AG04449 (cell line): ENCODE measurements at regions not wholly inside any gene's neighbourhood (a gene's known extent, or its start where the extent isn't known, plus 50 kb on each side); places are given as distances from the start of the nearest gene placed in this dataset.

Experiments used
- CTCF ChIA-PET: fragments of 350-600 bp; formaldehyde crosslinking; extraction: SDS; loops from one replicate; lab custom pipeline; 2021; ENCODE audit warnings: antibody characterized with exemption; lab: Yijun Ruan, JAX
- POLR2A ChIA-PET: fragments of 400-600, 350-600 bp; formaldehyde crosslinking; extraction: SDS; loops from one replicate; lab custom pipeline; 2020; ENCODE audit warnings: antibody characterized with exemption, inconsistent platforms; lab: Yijun Ruan, JAX
- DNase-seq: peaks from one replicate; pipeline ENCODE4 v3.0.0-alpha.2; 2010; ENCODE audit warnings: low read depth, low spot score
- H3K4me3 ChIP-seq: 2 replicates; pipeline ENCODE4 v1.5.1; 2011; ENCODE audit warnings: low read depth, mild to moderate bottlenecking, control low read depth, low read length
- CTCF ChIP-seq: IDR thresholded peaks from one replicate; pipeline ENCODE4 v1.5.1; 2011; ENCODE audit warnings: mild to moderate bottlenecking, moderate library complexity, low read length, control low read depth, inconsistent platforms; ENCODE audit not compliant: insufficient read depth; ENCODE audit errors: missing control alignments

DNA sequence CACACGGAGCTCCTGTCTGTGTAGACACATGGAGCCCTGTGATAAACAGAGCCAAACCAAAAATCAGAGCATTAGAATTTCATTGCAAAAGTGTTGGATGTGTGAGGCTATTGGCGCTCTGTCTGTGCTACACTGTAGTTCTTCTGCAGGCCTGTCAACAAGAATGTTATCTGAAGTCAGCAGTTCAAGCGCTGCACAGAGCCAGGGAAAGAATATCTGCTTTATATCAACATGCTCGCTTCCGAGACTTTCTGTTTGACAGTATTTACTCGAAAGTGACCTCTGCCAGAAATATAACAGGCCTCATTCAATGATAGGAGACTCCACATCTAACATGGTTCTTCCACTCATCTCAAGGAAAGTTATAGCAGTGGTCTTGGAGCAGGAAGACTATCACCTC, 118.3 kb downstream of the CCER1 start:
- H3K4me3 ChIP-seq: no peak overlapping the region
- TF ChIP-seq CTCF: no peak
- CTCF ChIA-PET: interaction anchor here (2.0 kb wide), 1 partner anchor 17 kb away, joined by 6 read pairs; no protein-coding TSS in a partner anchor
- no peak for DNase-seq
- POLR2A ChIA-PET: no interaction called here

GRCh38 chr12:90833228-90833627, 121.7 kb downstream of the CCER1 start:
- no peak for TF ChIP-seq CTCF
- CTCF ChIA-PET: no interaction called here
- DNase-seq: no peak
- H3K4me3 ChIP-seq: no peak overlapping the region
- POLR2A ChIA-PET: no interaction called here

DNA sequence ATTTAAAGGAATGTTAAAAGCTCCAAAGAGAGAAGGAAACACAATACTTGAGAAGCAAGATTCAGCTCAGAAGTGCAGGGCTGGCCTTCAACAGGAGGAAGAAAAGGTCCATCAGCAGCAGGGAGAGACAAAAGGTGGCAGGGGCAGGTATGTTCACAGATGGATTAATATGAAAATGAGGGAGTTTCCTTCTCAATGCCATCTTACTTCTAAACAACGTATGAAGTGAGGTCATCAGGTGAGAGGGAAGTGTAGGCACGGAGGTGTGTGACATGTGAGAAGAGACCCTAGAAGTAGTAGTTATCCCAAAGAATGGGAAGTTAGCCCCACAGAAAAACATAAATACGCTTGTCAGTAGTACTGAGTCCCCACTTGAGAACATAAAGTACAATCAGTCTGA, 122.5 kb downstream of the CCER1 start:
- H3K4me3 ChIP-seq: no peak overlapping the region
- CTCF ChIA-PET: no interaction called here
- POLR2A ChIA-PET: no interaction called here
- TF ChIP-seq CTCF: no peak
- no peak for DNase-seq

- POLR2A ChIA-PET: no interaction called here
- CTCF ChIA-PET: no interaction called here
- TF ChIP-seq CTCF: no peak
- DNase-seq: no peak
- no peak overlapping the region for H3K4me3 ChIP-seq
Measured at GRCh38 chr12:90831712-90832111, 123.3 kb downstream of the CCER1 start.

GRCh38 chr12:90829044-90829443, 125.9 kb downstream of the CCER1 start:
- no peak overlapping the region for H3K4me3 ChIP-seq
- ChIA-PET CTCF (interaction anchor here (1.2 kb wide), 1 partner anchor 25 kb away, joined by 4 read pairs; no protein-coding TSS in a partner anchor), POLR2A (no interaction called here)
- no peak for DNase-seq
- TF ChIP-seq CTCF: no peak

- DNase-seq: no peak
- H3K4me3 ChIP-seq: no peak overlapping the region
- TF ChIP-seq CTCF: no peak
- ChIA-PET POLR2A (no interaction called here), CTCF (interaction anchor here (1.9 kb wide), 1 partner anchor 26 kb away, joined by 7 read pairs; no protein-coding TSS in a partner anchor)
Measured at GRCh38 chr12:90828621-90829020, 126.4 kb downstream of the CCER1 start.
